Nephron (organoid): ENCODE measurements at regions not wholly inside any gene's neighbourhood (a gene's known extent, or its start where the extent isn't known, plus 50 kb on each side); places are given as distances from the start of the nearest gene placed in this dataset.

Experiments
- H3K27ac Mint-ChIP-seq, 3 experiments: 2 replicates each; pipeline ENCODE4 v1.8.0; 2020; ENCODE audit warnings: mixed read lengths in 3 of 3, mild to moderate bottlenecking in 2 of 3, moderate library complexity in 1 of 3
- H3K27me3 Mint-ChIP-seq: 2 replicates; pipeline ENCODE4 v1.8.0; 2021; ENCODE audit warnings: low read depth, mild to moderate bottlenecking, moderate library complexity, mixed read lengths
- H3K36me3 Mint-ChIP-seq: 2 replicates; pipeline ENCODE4 v1.8.0; 2020; ENCODE audit warnings: low read depth, mixed read lengths
- H3K4me1 Mint-ChIP-seq: 2 replicates; pipeline ENCODE4 v1.8.0; 2020; ENCODE audit warnings: mixed read lengths
- H3K4me3 Mint-ChIP-seq, 3 experiments: 2 replicates each; pipeline ENCODE4 v1.8.0; 2020; ENCODE audit warnings: mild to moderate bottlenecking in 3 of 3, mixed read lengths in 3 of 3, moderate library complexity in 2 of 3
- H3K9me3 Mint-ChIP-seq: 2 replicates; pipeline ENCODE4 v1.8.0; 2020; ENCODE audit warnings: mixed read lengths
- CTCF ChIP-seq, 3 experiments: fragments of 200-600 bp; sonication (generic); IDR thresholded peaks; one replicate each; pipeline ENCODE4 v1.5.0; 2021; ENCODE audit warnings: antibody characterized with exemption in 3 of 3; ENCODE audit not compliant: unreplicated experiment in 3 of 3

GRCh38 chr11:80635178-80635577 lies 1194.3 kb upstream of the TENM4 start:
- no peak for TF ChIP-seq CTCF (IDR thresholded peaks at IDR 0.05; ENCODE audit: unreplicated experiment in 3 of 3)
- no peak overlapping the region for H3K4me3 Mint-ChIP-seq
- H3K9me3 Mint-ChIP-seq = no peaks in the 10 kb centered on the region
- no peaks in the 10 kb centered on the region for H3K4me1 Mint-ChIP-seq
- H3K27ac Mint-ChIP-seq = no peak overlapping the region
- no peaks in the 10 kb centered on the region for H3K36me3 Mint-ChIP-seq
- no peaks in the 10 kb centered on the region for H3K27me3 Mint-ChIP-seq

- no peak overlapping the region for H3K4me3 Mint-ChIP-seq
- H3K9me3 Mint-ChIP-seq = no peaks in the 10 kb centered on the region
These were observed 1191.9 kb upstream of the TENM4 start for GRCh38 chr11:80632691-80633090.

GRCh38 chr11:80632156-80632555 lies 1191.3 kb upstream of the TENM4 start:
- no peaks in the 10 kb centered on the region for H3K36me3 Mint-ChIP-seq
- H3K9me3 Mint-ChIP-seq = no peaks in the 10 kb centered on the region
- no peaks in the 10 kb centered on the region for H3K27me3 Mint-ChIP-seq
- H3K4me1 Mint-ChIP-seq = no peaks in the 10 kb centered on the region
- H3K4me3 Mint-ChIP-seq = no peak overlapping the region
- TF ChIP-seq CTCF (IDR thresholded peaks at IDR 0.05; ENCODE audit: unreplicated experiment in 3 of 3) = no peak
- H3K27ac Mint-ChIP-seq = no peak overlapping the region

More at GRCh38 chr11:80632691-80633090, 1191.9 kb upstream of the TENM4 start:
- H3K27ac Mint-ChIP-seq = no peak overlapping the region
- TF ChIP-seq CTCF (IDR thresholded peaks at IDR 0.05; ENCODE audit: unreplicated experiment in 3 of 3) = no peak
- H3K4me1 Mint-ChIP-seq = no peaks in the 10 kb centered on the region
- no peaks in the 10 kb centered on the region for H3K36me3 Mint-ChIP-seq
- no peaks in the 10 kb centered on the region for H3K27me3 Mint-ChIP-seq

GRCh38 chr11:80629466-80629865 lies 1188.6 kb upstream of the TENM4 start:
- H3K4me1 Mint-ChIP-seq = no peaks in the 10 kb centered on the region

GRCh38 chr11:80627364-80627763 lies 1186.5 kb upstream of the TENM4 start:
- Mint-ChIP-seq H3K4me3 (no peak overlapping the region), H3K9me3 (no peaks in the 10 kb centered on the region), H3K27me3 (no peaks in the 10 kb centered on the region), H3K4me1 (no peaks in the 10 kb centered on the region), H3K36me3 (no peaks in the 10 kb centered on the region), H3K27ac (no peak overlapping the region)
- TF ChIP-seq CTCF (IDR thresholded peaks at IDR 0.05; ENCODE audit: unreplicated experiment in 3 of 3) = no peak

More at GRCh38 chr11:80629466-80629865, 1188.6 kb upstream of the TENM4 start:
- Mint-ChIP-seq H3K36me3 (no peaks in the 10 kb centered on the region), H3K27me3 (no peaks in the 10 kb centered on the region), H3K27ac (no peak overlapping the region), H3K9me3 (no peaks in the 10 kb centered on the region), H3K4me3 (no peak overlapping the region)
- no peak for TF ChIP-seq CTCF (IDR thresholded peaks at IDR 0.05; ENCODE audit: unreplicated experiment in 3 of 3)

GRCh38 chr11:80626721-80627120 lies 1185.9 kb upstream of the TENM4 start:
- Mint-ChIP-seq H3K4me3 (no peak overlapping the region), H3K9me3 (no peaks in the 10 kb centered on the region), H3K27ac (no peak overlapping the region), H3K4me1 (no peaks in the 10 kb centered on the region), H3K27me3 (no peaks in the 10 kb centered on the region), H3K36me3 (no peaks in the 10 kb centered on the region)
- no peak for TF ChIP-seq CTCF (IDR thresholded peaks at IDR 0.05; ENCODE audit: unreplicated experiment in 3 of 3)
